Mesodermal cell (in vitro differentiated cells): ENCODE measurements at regions not wholly inside any gene's neighbourhood (a gene's known extent, or its start where the extent isn't known, plus 50 kb on each side); places are given as distances from the start of the nearest gene placed in this dataset.
A peak's percentile ranks its signal among the peaks of the same experiment; 100 is the strongest.

Experiments used
- H3K27ac ChIP-seq: 2 replicates; pipeline ENCODE4 v1.7.0; 2013; ENCODE audit warnings: mild to moderate bottlenecking, low read depth, low read length, moderate library complexity; ENCODE audit not compliant: severe bottlenecking
- H3K36me3 ChIP-seq: 2 replicates; pipeline ENCODE4 v1.7.1; 2013; ENCODE audit warnings: mild to moderate bottlenecking, low read length, moderate library complexity; ENCODE audit not compliant: control insufficient read depth, insufficient read depth
- H3K4me1 ChIP-seq: one replicate; pipeline ENCODE4 v1.7.1; 2013; ENCODE audit warnings: mild to moderate bottlenecking, low read length; ENCODE audit not compliant: insufficient read depth, control insufficient read depth, poor library complexity, severe bottlenecking
- H3K4me3 ChIP-seq: 2 replicates; pipeline ENCODE4 v1.7.0; 2013; ENCODE audit warnings: low read length, control low read depth, mild to moderate bottlenecking; ENCODE audit not compliant: insufficient read depth, poor library complexity, severe bottlenecking; ENCODE audit errors: extremely low read depth
- H3K9me3 ChIP-seq: 2 replicates; pipeline ENCODE4 v1.7.1; 2013; ENCODE audit warnings: mild to moderate bottlenecking, low read length, moderate library complexity; ENCODE audit not compliant: control insufficient read depth
- WGBS, 2 experiments: methylation state at CpG; one replicate each; pipeline ENCODE4 v1.1.5; 2013; ENCODE audit warnings: missing lambda C conversion rate in 2 of 2; ENCODE audit not compliant: insufficient coverage in 2 of 2; 5-methylcytosine and 5-hydroxymethylcytosine counted together

DNA sequence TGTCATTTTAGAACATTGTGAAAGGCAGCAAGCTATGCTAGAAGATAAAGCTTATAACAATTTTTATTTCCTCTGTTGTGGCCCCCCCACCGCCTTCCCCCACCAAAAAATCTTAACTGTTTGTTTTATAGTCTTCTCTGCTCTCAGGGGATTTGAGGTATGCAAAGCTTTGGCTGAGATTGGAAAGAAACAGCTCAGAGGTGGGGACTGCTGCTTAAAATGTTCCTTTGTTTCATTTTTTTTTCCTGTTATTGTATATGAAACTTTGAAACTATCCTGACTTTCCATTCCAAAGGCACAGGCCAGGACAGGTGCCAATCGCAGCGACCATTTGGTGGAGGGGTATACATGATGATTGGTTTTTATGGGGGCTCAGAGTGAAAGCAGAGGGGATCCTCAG is 114.7 kb upstream of the PHACTR1 start:
- Histone ChIP-seq H3K9me3 (no peaks in the 10 kb centered on the region), H3K4me1 (peaks cover 20% of the 10 kb centered on the region), H3K27ac (no peak overlapping the region), H3K36me3 (no peaks in the 10 kb centered on the region), H3K4me3 (no peak overlapping the region)
- 100% methylated on average over 2 of the region's 3 CpGs for WGBS, 2 experiments

GRCh38 chr6:12602342-12602741 is 114.2 kb upstream of the PHACTR1 start:
- H3K4me3 ChIP-seq: no peak overlapping the region
- 100% methylated on average over 3 of the region's 3 CpGs for WGBS, 2 experiments
- no peaks in the 10 kb centered on the region for H3K9me3 ChIP-seq
- no peaks in the 10 kb centered on the region for H3K36me3 ChIP-seq
- H3K4me1 ChIP-seq: peaks cover 24% of the 10 kb centered on the region
- no peak overlapping the region for H3K27ac ChIP-seq

- 100% methylated on average over 1 of the region's 6 CpGs for WGBS, 2 experiments
- Histone ChIP-seq H3K9me3 (no peaks in the 10 kb centered on the region), H3K4me3 (no peak overlapping the region), H3K4me1 (peaks cover 28% of the 10 kb centered on the region), H3K36me3 (no peaks in the 10 kb centered on the region), H3K27ac (no peak overlapping the region)
Observed at GRCh38 chr6:12602951-12603672, 113.5 kb upstream of the PHACTR1 start.

- H3K36me3 ChIP-seq: no peaks in the 10 kb centered on the region
- WGBS, 2 experiments: 88 to 100% methylated on average over 1 of the region's 3 CpGs
- no peaks in the 10 kb centered on the region for H3K9me3 ChIP-seq
- no peak overlapping the region for H3K4me3 ChIP-seq
- H3K27ac ChIP-seq: no peak overlapping the region
- peaks cover 34% of the 10 kb centered on the region for H3K4me1 ChIP-seq
Observed at GRCh38 chr6:12603673-12604049, 112.9 kb upstream of the PHACTR1 start.

GRCh38 chr6:12605888-12606345 is 110.7 kb upstream of the PHACTR1 start:
- Histone ChIP-seq H3K36me3 (no peaks in the 10 kb centered on the region), H3K27ac (no peak overlapping the region)
- WGBS, 2 experiments: 87 to 100% methylated on average over 2 to 3 of the region's 7 CpGs

DNA sequence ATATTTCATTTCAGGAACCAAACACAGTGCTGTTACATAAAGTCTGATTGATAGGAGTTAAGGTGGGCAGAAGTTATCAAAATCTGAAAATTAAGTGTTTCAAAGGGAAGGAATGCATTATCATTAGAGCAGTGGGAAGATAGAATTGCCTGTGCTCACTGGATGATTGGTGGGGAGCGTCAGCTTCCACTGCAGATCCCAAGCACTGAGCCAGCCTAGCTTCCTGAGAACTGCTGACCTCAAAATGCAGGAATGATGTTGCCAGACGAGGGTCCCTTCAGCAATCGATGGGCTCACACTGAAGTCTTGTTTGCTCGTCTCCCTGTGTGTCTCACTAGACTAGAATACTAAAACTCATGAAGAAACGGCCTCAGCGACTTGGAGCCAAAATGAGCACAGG is 110.0 kb upstream of the PHACTR1 start:
- Histone ChIP-seq H3K9me3 (no peaks in the 10 kb centered on the region), H3K27ac (no peak overlapping the region), H3K4me1 (peaks cover 40% of the 10 kb centered on the region), H3K36me3 (no peaks in the 10 kb centered on the region), H3K4me3 (no peak overlapping the region)
- WGBS, 2 experiments: 56 to 59% methylated on average over 4 to 6 of the region's 6 CpGs

More at GRCh38 chr6:12605888-12606345, 110.7 kb upstream of the PHACTR1 start:
- Histone ChIP-seq H3K4me3 (no peak overlapping the region), H3K4me1 (peaks cover 40% of the 10 kb centered on the region), H3K9me3 (no peaks in the 10 kb centered on the region)

- H3K4me3 ChIP-seq: no peak overlapping the region
- WGBS, 2 experiments: 84 to 93% methylated on average over 2 to 4 of the region's 8 CpGs
Observed at GRCh38 chr6:12608016-12608860, 108.3 kb upstream of the PHACTR1 start.

GRCh38 chr6:12608874-12609273 is 107.7 kb upstream of the PHACTR1 start:
- Histone ChIP-seq H3K36me3 (no peaks in the 10 kb centered on the region), H3K4me1 (peaks cover 30% of the 10 kb centered on the region), H3K27ac (peak overlapping the region; percentile 20), H3K4me3 (no peak overlapping the region), H3K9me3 (no peaks in the 10 kb centered on the region)
- WGBS, 2 experiments: 100% methylated on average over 1 of the region's 3 CpGs; no CpG with 5 or more reads in 1 of the 2 experiments

More at GRCh38 chr6:12608016-12608860, 108.3 kb upstream of the PHACTR1 start:
- peak overlapping the region; percentile 20 for H3K27ac ChIP-seq
- peaks cover 30% of the 10 kb centered on the region for H3K4me1 ChIP-seq
- H3K9me3 ChIP-seq: no peaks in the 10 kb centered on the region
- no peaks in the 10 kb centered on the region for H3K36me3 ChIP-seq

GRCh38 chr6:12609751-12610150 is 106.8 kb upstream of the PHACTR1 start:
- Histone ChIP-seq H3K4me1 (peaks cover 30% of the 10 kb centered on the region), H3K9me3 (no peaks in the 10 kb centered on the region), H3K4me3 (no peak overlapping the region), H3K27ac (no peak overlapping the region), H3K36me3 (no peaks in the 10 kb centered on the region)
- WGBS, 2 experiments: 95 to 100% methylated on average over 1 to 2 of the region's 3 CpGs

DNA sequence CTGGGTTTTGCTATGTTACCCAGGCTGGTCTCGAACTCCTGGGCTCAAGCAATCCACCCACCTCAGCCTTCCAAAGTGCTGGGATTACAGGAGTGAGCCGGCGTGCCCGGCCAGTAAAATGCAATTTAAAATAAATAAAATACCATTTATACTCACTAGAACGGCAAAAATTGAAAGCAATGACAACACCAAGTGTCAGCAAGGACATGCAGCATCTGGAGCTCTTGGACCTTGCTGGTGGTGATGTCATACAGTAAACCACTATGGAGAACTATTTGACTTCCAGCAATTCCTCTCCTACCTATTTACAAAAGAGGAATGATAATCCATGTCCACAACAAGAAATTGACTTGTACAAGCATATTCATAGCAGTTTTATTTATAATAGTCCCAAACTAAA is 105.7 kb upstream of the PHACTR1 start:
- Histone ChIP-seq H3K4me3 (no peak overlapping the region), H3K27ac (no peak overlapping the region), H3K9me3 (no peaks in the 10 kb centered on the region), H3K4me1 (peaks cover 30% of the 10 kb centered on the region), H3K36me3 (no peaks in the 10 kb centered on the region)
- 73% methylated on average over 2 of the region's 5 CpGs; no CpG with 5 or more reads in 1 of the 2 experiments for WGBS, 2 experiments
